ENCODE measurements at regions not wholly inside any gene's neighbourhood (a gene's known extent, or its start where the extent isn't known, plus 50 kb on each side); places are given as distances from the start of the nearest gene placed in this dataset.

GRCh38 chr2:105580216-105580615 is 164.5 kb upstream of the NCK2 start:
- H3K4me3 ChIP-seq (ENCODE audit: low read depth, low read length): no peak overlapping the region
- no peak for DNase-seq (ENCODE audit: low read depth)
- TF ChIP-seq CTCF (IDR thresholded peaks at IDR 0.05; ENCODE audit: low read depth, low read length): no peak

GRCh38 chr2:105578166-105578565 is 166.5 kb upstream of the NCK2 start:
- TF ChIP-seq POLR2A (IDR thresholded peaks at IDR 0.05; ENCODE audit: extremely low read depth, insufficient read length): no peak
- no peak overlapping the region for H3K4me3 ChIP-seq (ENCODE audit: low read depth, low read length)
- no peak for DNase-seq (ENCODE audit: low read depth)

DNA sequence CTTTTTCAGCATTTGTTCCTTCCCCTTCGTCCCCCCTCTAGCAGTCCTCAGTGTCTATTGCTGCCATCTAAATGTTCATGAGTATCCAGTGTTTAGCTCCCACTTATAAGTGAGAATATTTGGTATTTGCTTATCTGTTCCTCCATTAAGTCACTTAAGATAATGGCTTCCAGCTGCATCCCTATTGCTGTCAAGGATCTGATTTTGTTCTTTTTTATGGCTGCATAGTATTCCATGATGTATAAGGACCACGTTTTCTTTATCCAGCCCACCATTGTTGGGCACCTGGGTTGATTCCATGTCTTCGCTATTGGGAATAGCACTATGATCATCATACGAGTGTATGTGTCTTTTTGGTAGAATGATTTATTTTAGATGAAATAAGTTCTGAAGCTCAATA is 166.9 kb upstream of the NCK2 start:
- TF ChIP-seq MYC (IDR thresholded peaks at IDR 0.05; ENCODE audit: low read depth, low read length): no peak
- no peak for TF ChIP-seq CTCF (IDR thresholded peaks at IDR 0.05; ENCODE audit: low read depth, low read length)
- TF ChIP-seq POLR2A (IDR thresholded peaks at IDR 0.05; ENCODE audit: extremely low read depth, insufficient read length): no peak
- TF ChIP-seq, protein P1, sequence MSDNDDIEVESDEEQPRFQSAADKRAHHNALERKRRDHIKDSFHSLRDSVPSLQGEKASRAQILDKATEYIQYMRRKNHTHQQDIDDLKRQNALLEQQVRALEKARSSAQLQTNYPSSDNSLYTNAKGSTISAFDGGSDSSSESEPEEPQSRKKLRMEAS (IDR thresholded peaks at IDR 0.05; ENCODE audit: low read depth, low read length): no peak
- no peak overlapping the region for H3K4me3 ChIP-seq (ENCODE audit: low read depth, low read length)
- DNase-seq (ENCODE audit: low read depth): no peak

DNA sequence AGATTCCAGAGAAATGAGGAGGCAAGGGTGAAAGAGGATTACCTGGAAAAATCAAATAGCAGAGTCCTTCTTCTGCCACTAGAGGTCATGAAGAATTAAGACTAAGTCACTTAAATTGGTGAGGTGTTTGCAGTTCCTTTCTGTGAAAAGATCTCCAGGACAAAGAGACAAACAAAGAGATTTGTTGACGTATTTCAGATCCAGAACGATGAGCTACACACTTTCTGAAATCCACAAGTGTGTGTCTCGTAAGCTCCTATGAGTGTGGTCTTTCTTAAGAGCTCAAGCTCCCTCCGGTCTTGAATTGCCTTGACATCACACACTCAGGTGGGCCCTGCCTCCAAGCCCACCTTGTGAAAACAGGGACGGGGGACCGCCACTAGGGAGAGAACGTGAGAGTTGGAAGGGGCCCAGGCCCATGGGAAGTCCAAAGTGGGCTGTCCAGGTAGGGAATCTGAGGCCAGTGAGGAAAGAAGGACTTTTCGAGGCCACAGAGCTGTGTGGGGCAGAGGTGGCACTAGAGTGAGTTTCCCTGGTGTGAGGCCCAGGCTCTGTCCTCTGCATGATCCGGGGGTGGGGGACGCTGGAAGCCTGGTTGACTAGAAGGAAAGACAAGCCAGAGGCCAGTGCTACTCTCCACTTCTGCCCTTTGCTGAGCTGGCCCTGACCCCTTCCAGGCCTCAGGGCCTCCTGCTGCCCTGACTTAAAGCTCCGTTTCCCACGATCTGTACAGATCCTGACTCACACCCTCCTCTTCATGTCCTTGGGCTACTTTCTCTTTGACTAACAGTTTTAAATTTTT is 168.1 kb upstream of the NCK2 start:
- TF ChIP-seq, protein P1 (IDR thresholded peaks at IDR 0.05; ENCODE audit: low read depth, low read length): no peak
- TF ChIP-seq CTCF (IDR thresholded peaks at IDR 0.05; ENCODE audit: low read depth, low read length): peak; percentile 47
- no peak for TF ChIP-seq POLR2A (IDR thresholded peaks at IDR 0.05; ENCODE audit: extremely low read depth, insufficient read length)
- TF ChIP-seq MYC (IDR thresholded peaks at IDR 0.05; ENCODE audit: low read depth, low read length): no peak
- DNase-seq (ENCODE audit: low read depth): peak; percentile 59

GRCh38 chr2:105576050-105576439 is 168.7 kb upstream of the NCK2 start:
- no peak for DNase-seq (ENCODE audit: low read depth)
- TF ChIP-seq MYC (IDR thresholded peaks at IDR 0.05; ENCODE audit: low read depth, low read length) (no peak), POLR2A (IDR thresholded peaks at IDR 0.05; ENCODE audit: extremely low read depth, insufficient read length) (no peak), CTCF (IDR thresholded peaks at IDR 0.05; ENCODE audit: low read depth, low read length) (no peak)
- TF ChIP-seq, protein P1 (IDR thresholded peaks at IDR 0.05; ENCODE audit: low read depth, low read length): no peak
- no peak overlapping the region for H3K4me3 ChIP-seq (ENCODE audit: low read depth, low read length)

More for the DNA sequence above, 168.1 kb upstream of the NCK2 start:
- no peak overlapping the region for H3K4me3 ChIP-seq (ENCODE audit: low read depth, low read length)

DNA sequence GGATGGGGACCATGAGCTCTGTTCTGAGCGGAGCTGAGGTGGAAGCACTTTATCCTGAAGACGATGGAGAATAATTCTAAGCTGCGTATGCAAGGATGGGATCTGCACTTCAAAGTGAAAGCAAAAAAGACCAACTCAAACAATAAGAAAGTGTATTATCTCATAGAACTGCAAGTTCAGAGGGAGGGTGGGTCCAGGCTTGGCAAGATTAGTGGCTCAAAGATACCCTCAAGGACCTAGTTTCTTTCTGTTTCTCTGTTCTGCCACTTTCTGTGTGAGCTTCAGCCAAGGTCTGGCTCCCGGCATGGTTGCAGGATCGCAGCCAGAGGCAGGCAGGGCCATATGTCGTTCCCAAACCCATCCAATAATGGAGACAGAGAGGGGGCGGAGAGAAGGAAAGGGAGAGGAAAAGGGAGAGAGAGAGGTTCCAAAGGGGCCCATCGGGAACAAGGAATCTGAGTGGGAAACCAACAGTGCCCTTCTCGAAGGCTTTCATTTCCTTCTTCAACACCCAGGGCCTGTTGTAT is 169.2 kb upstream of the NCK2 start:
- TF ChIP-seq CTCF (IDR thresholded peaks at IDR 0.05; ENCODE audit: low read depth, low read length): no peak
- TF ChIP-seq POLR2A (IDR thresholded peaks at IDR 0.05; ENCODE audit: extremely low read depth, insufficient read length): no peak
- TF ChIP-seq, protein P1 (IDR thresholded peaks at IDR 0.05; ENCODE audit: low read depth, low read length): no peak
- TF ChIP-seq MYC (IDR thresholded peaks at IDR 0.05; ENCODE audit: low read depth, low read length): no peak
- no peak for DNase-seq (ENCODE audit: low read depth)
- no peak overlapping the region for H3K4me3 ChIP-seq (ENCODE audit: low read depth, low read length)

Data from NB4 (cell line).